GM12874 (cell line): ENCODE measurements at regions not wholly inside any gene's neighbourhood (a gene's known extent, or its start where the extent isn't known, plus 50 kb on each side); places are given as distances from the start of the nearest gene placed in this dataset.

Experiments
- TF ChIP-seq, protein P1 (sequence below): IDR thresholded peaks from 2 replicates; pipeline ENCODE4 v1.5.1; 2011; ENCODE audit warnings: low read depth, mild to moderate bottlenecking, control low read depth, low read length, moderate library complexity; ENCODE audit not compliant: insufficient read depth

DNA sequence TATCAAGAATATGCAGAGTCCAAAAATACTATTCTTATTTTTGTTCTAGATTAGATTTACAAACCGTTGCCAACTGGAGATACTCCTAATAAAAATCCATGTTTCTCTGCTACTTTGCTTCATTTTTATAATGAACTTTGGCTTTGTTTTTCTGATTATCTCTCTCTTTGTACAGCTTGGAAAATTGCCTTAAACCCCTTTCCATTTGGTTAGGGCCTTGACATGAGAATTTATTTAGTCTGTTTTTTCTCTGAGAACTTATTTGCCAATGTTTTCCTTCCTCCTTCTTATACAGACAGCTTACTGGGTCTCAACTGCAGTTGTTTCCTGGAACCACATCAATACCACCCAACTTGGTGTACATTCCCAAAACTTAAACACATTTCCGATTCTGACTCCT lies 555.4 kb downstream of the SLITRK6 start:
- TF ChIP-seq, protein P1, sequence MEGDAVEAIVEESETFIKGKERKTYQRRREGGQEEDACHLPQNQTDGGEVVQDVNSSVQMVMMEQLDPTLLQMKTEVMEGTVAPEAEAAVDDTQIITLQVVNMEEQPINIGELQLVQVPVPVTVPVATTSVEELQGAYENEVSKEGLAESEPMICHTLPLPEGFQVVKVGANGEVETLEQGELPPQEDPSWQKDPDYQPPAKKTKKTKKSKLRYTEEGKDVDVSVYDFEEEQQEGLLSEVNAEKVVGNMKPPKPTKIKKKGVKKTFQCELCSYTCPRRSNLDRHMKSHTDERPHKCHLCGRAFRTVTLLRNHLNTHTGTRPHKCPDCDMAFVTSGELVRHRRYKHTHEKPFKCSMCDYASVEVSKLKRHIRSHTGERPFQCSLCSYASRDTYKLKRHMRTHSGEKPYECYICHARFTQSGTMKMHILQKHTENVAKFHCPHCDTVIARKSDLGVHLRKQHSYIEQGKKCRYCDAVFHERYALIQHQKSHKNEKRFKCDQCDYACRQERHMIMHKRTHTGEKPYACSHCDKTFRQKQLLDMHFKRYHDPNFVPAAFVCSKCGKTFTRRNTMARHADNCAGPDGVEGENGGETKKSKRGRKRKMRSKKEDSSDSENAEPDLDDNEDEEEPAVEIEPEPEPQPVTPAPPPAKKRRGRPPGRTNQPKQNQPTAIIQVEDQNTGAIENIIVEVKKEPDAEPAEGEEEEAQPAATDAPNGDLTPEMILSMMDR: no peak

DNA sequence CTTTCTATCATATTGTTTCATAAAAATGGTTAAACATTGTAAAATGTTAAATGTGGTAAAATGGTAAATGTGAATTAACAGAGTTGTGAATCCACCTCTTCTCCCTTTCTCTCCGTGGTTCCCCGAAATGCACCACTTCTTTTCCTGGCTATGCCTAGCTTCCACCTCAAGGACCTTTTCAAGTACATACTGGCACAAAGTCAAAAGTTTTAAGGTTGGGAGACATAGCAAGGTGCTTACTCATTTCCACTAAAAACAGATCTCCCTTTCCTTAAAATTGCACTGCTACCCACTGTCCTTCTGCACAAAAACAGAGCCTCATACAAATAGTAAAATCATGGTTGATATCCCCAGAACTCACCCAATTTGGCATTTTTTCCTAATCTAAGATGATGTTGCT lies 558.2 kb downstream of the SLITRK6 start:
- TF ChIP-seq, protein P1: no peak

DNA sequence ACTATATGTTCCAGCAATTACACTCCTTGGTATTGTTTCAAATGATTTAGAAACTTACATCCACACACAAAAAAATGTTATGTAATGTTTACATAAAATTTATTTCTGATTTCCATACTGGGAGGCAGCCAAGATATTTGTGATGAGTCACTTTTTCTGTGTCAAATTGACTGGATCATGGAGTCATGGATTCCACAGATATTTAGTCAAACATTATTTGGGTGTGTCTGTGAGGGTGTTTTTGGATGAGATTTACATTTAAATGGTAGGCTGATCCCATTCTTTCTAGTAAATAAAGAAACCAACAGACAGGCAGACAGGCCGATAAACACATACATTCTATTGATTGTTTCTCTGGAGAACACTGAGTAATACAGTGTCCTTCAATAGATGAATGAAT lies 562.8 kb downstream of the SLITRK6 start:
- TF ChIP-seq, protein P1: no peak

DNA sequence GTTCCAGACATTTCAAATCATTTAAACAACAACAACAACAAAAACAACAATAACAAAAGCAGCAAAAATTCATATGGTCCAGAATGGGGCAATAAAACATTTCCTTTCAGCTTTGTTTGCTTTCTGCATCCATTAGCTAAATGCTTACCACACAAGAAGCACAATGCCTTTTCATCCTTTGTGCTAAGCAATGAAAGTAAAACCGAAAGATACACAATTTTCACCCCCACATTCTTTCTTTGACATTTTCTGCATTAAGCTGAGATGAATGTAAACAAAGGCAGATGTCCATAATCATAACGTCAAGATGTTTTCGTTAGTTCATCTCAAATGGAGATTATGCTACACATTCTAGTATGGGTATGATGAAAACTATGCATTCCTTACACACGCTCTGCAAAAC lies 568.5 kb downstream of the SLITRK6 start:
- TF ChIP-seq, protein P1: no peak

DNA sequence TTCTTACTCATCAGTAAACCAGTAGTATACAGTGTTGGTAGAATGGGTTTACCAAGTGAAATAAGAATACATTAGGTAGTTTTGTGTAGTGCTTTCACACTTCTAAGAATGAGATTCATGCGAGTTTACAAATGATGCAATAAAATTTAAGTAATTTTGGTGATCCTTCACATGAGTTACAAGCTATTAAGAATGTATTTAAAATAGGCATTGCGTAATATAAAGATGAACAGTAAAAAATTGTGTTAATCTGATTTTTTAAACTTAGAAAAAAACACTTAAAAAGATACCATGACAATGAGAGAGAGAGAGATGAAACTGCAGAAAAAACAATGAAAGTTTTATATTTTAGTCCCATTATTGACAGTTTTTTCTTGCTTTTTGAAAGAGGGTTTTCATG lies 570.5 kb downstream of the SLITRK6 start:
- TF ChIP-seq, protein P1: no peak

DNA sequence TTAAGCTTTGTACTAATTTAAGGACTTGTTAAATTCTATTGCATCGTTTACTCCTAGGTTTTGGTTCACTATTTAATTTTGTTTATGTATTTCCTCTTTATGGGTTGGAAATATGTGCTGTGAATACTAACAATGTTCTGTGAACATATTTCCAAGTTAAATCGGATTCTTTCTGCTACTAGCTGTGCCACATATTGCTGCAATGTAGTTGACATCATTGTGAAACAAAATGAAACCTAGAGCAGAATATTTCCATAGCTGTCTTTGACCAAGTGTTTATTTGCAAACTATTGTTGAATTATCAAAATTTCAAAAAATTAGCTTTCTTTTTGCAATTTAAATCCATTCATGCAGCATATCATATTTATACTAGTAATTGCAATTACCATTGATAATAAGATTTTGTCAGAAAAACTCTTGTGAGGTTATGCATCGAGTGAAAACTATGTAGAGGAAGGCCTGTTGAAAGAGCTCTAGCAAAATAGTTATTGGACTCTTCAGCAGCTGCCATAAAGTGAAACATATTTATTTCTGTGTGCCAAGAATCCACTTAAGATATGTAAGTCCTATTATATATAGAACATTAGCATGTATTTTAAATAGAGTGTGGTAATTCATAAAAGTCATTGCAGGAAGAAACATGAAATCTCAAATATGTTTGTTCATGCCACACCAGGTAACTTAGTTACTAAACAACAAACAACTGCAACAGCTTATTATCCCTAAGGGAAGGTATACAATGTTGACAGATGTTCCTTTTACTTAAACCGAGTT lies 575.1 kb downstream of the SLITRK6 start:
- TF ChIP-seq, protein P1: no peak

DNA sequence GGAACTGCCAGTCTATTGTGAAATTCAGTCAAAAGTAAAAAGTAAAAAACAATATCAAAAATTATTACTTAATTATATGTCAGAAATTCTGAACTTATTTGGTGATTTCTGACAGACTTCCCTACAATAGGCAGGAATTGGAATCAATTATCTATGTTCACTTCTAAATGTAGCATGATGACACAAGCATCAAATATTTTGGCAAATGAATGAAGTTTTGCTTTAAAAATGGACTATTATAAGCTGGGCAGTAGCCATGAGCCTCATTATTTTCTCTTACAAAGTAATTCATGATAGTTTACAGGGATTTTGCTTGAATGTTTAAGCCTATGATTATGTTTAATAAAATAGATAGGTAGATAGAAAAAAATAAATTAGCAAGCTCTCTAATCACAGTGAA lies 582.6 kb downstream of the SLITRK6 start:
- TF ChIP-seq, protein P1: no peak
